ENCODE measurements at regions not wholly inside any gene's neighbourhood (a gene's known extent, or its start where the extent isn't known, plus 50 kb on each side); places are given as distances from the start of the nearest gene placed in this dataset.
A peak's percentile ranks its signal among the peaks of the same experiment; 100 is the strongest.
"Not testable (repeated sequence)": the region's sequence is repeated elsewhere in the genome, so short reads cannot be mapped to it uniquely, and the experiment has no call there.

DNA sequence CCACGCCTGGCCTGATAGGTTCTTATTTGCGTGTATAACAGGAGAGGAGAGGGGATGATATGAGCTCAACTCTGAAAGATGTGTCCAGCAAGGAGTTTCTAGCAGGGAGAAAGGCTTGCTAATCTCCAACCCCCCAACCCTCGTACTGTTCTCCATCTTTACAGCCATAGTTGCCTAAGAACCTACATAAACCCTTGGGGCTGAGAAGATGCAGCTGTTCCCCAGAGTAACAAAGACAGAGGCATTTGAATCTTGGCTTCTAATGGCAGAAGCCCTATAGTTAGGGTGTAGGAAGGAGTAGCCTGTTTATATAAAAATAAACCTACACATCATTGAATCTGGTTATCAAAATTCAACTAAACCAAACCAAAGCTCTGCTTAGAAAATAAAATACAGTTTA, 631.4 kb upstream of the SLC35B3 start:
- Mint-ChIP-seq H3K27me3 (no peaks in the 10 kb centered on the region), H3K4me1 (ENCODE audit: low read depth) (no peaks in the 10 kb centered on the region), H3K4me3 (no peak overlapping the region), H3K27ac (no peak overlapping the region), H3K9me3 (no peaks in the 10 kb centered on the region), H3K36me3 (ENCODE audit: low read depth) (no peaks in the 10 kb centered on the region)
- DNase-seq = no peak

- H3K36me3 Mint-ChIP-seq (ENCODE audit: low read depth) = no peaks in the 10 kb centered on the region
- DNase-seq = no peak
- no peak overlapping the region for H3K27ac Mint-ChIP-seq
- no peaks in the 10 kb centered on the region for H3K27me3 Mint-ChIP-seq
- H3K9me3 Mint-ChIP-seq = no peaks in the 10 kb centered on the region
- no peak overlapping the region for H3K4me3 Mint-ChIP-seq
- H3K4me1 Mint-ChIP-seq (ENCODE audit: low read depth) = no peaks in the 10 kb centered on the region
Measured at GRCh38 chr6:9064156-9064555, 628.8 kb upstream of the SLC35B3 start.

- H3K9me3 Mint-ChIP-seq = no peaks in the 10 kb centered on the region
- no peaks in the 10 kb centered on the region for H3K36me3 Mint-ChIP-seq (ENCODE audit: low read depth)
- H3K27me3 Mint-ChIP-seq = no peaks in the 10 kb centered on the region
- no peak overlapping the region for H3K27ac Mint-ChIP-seq
- H3K4me1 Mint-ChIP-seq (ENCODE audit: low read depth) = no peaks in the 10 kb centered on the region
- DNase-seq = no peak
- H3K4me3 Mint-ChIP-seq = no peak overlapping the region
Measured at GRCh38 chr6:9062596-9062995, 627.3 kb upstream of the SLC35B3 start.

- H3K4me1 Mint-ChIP-seq (ENCODE audit: low read depth) = no peaks in the 10 kb centered on the region
- H3K9me3 Mint-ChIP-seq = no peaks in the 10 kb centered on the region
- H3K27ac Mint-ChIP-seq = no peak overlapping the region
- no peak overlapping the region for H3K4me3 Mint-ChIP-seq
- no peaks in the 10 kb centered on the region for H3K27me3 Mint-ChIP-seq
- no peaks in the 10 kb centered on the region for H3K36me3 Mint-ChIP-seq (ENCODE audit: low read depth)
- no peak for DNase-seq
Measured at GRCh38 chr6:9057937-9058336, 622.6 kb upstream of the SLC35B3 start.

DNA sequence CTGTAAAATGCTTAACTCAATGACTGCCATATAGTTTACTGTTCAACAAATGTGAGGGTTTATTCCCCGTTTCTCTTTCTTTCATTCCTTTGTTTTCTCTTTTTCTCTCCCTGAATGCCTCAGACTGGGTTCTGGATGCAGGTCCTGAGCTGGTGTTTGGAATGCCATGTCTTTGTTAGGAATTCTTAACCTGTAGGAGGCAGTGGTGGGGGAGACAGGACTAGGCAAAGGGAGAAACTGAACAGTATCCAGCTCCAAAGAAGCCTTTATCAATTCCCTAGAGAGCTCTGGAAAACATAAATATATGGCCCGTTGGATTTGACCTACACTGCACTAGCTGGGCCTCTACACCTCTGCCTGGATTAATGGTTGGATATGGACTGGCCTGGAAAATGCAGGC, 621.2 kb upstream of the SLC35B3 start:
- Mint-ChIP-seq H3K27me3 (no peaks in the 10 kb centered on the region), H3K4me1 (ENCODE audit: low read depth) (no peaks in the 10 kb centered on the region), H3K4me3 (no peak overlapping the region), H3K9me3 (no peaks in the 10 kb centered on the region), H3K27ac (no peak overlapping the region), H3K36me3 (ENCODE audit: low read depth) (no peaks in the 10 kb centered on the region)
- DNase-seq = no peak

DNA sequence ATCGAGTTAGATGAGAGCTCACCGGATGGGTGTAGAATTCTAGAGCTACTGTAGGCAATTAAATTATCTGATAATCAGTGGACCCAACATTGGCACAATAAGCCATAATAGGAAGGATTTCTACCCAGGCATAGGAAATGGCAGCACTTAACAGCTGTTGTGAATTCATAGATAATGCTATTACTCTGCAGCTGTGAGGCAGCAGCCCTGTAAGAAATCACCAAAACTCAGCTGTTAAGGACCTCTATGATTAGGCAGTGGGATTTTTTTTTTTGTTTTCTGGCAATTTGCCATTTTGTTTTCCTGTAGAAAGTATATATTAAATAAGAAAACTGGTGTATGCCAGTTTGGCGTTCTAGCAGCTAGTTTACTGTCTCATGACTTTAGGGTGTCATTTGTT, 609.1 kb upstream of the SLC35B3 start:
- Mint-ChIP-seq H3K4me3 (no peak overlapping the region), H3K27me3 (no peaks in the 10 kb centered on the region), H3K9me3 (peaks cover 9% of the 10 kb centered on the region), H3K36me3 (ENCODE audit: low read depth) (no peaks in the 10 kb centered on the region), H3K4me1 (ENCODE audit: low read depth) (no peaks in the 10 kb centered on the region), H3K27ac (no peak overlapping the region)
- no peak for DNase-seq

- Mint-ChIP-seq H3K4me3 (no peak overlapping the region), H3K36me3 (ENCODE audit: low read depth) (no peaks in the 10 kb centered on the region), H3K27me3 (no peaks in the 10 kb centered on the region), H3K27ac (no peak overlapping the region), H3K9me3 (peaks cover 9% of the 10 kb centered on the region), H3K4me1 (ENCODE audit: low read depth) (no peaks in the 10 kb centered on the region)
- no peak for DNase-seq
Measured at GRCh38 chr6:9040718-9041117, 605.4 kb upstream of the SLC35B3 start.

GRCh38 chr6:9039258-9039657, 603.9 kb upstream of the SLC35B3 start:
- no peak overlapping the region for H3K27ac Mint-ChIP-seq
- no peaks in the 10 kb centered on the region for H3K36me3 Mint-ChIP-seq (ENCODE audit: low read depth)
- no peaks in the 10 kb centered on the region for H3K4me1 Mint-ChIP-seq (ENCODE audit: low read depth)
- no peaks in the 10 kb centered on the region for H3K27me3 Mint-ChIP-seq
- peaks cover 9% of the 10 kb centered on the region for H3K9me3 Mint-ChIP-seq
- no peak overlapping the region for H3K4me3 Mint-ChIP-seq
- no peak for DNase-seq

- Mint-ChIP-seq H3K36me3 (ENCODE audit: low read depth) (no peaks in the 10 kb centered on the region), H3K4me3 (no peak overlapping the region), H3K27ac (no peak overlapping the region), H3K4me1 (ENCODE audit: low read depth) (peaks cover 7% of the 10 kb centered on the region), H3K27me3 (peaks cover 10% of the 10 kb centered on the region), H3K9me3 (no peaks in the 10 kb centered on the region)
- DNase-seq = no peak
Measured at GRCh38 chr6:9028086-9028485, 592.7 kb upstream of the SLC35B3 start.

DNA sequence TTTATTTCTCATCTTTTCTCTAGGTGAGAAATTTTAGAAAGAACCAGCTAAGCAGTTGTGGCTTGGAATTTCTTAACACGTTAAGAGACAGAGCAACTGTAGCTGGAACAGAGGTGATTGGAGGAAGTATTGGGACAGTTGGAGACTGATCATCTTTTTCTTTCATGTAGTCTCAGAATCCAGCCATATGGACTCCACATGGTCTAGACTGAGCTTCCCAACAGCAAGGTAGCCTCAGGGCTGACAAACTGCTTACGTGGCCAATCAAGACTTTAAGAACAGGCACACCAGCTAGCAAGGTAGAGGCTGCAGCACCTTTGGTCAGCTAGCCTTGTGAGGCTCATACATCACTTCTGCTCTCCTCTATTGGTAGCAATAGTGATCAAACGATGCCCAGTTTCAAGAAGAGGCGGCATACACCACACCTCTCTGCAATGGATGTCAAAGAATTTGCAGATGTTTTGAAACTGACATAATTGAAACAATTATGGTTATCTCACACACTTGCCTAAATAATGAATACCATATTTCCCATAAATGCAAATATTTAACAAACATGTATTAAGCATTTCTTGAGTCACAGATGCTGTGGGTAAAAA, 590.5 kb upstream of the SLC35B3 start:
- H3K36me3 Mint-ChIP-seq (ENCODE audit: low read depth) = no peaks in the 10 kb centered on the region
- no peak overlapping the region for H3K27ac Mint-ChIP-seq
- H3K4me1 Mint-ChIP-seq (ENCODE audit: low read depth) = peaks cover 7% of the 10 kb centered on the region
- no peak overlapping the region for H3K4me3 Mint-ChIP-seq
- H3K27me3 Mint-ChIP-seq = peaks cover 9% of the 10 kb centered on the region
- DNase-seq = no peak
- H3K9me3 Mint-ChIP-seq = no peaks in the 10 kb centered on the region

- peak overlapping the region; percentile 48 for H3K4me3 Mint-ChIP-seq
- no peaks in the 10 kb centered on the region for H3K9me3 Mint-ChIP-seq
- peaks cover 9% of the 10 kb centered on the region for H3K27me3 Mint-ChIP-seq
- no peaks in the 10 kb centered on the region for H3K36me3 Mint-ChIP-seq (ENCODE audit: low read depth)
- H3K27ac Mint-ChIP-seq = peak overlapping the region; percentile 9
- DNase-seq = no peak
- peaks cover 7% of the 10 kb centered on the region for H3K4me1 Mint-ChIP-seq (ENCODE audit: low read depth)
Measured at GRCh38 chr6:9025228-9025627, 589.9 kb upstream of the SLC35B3 start.

DNA sequence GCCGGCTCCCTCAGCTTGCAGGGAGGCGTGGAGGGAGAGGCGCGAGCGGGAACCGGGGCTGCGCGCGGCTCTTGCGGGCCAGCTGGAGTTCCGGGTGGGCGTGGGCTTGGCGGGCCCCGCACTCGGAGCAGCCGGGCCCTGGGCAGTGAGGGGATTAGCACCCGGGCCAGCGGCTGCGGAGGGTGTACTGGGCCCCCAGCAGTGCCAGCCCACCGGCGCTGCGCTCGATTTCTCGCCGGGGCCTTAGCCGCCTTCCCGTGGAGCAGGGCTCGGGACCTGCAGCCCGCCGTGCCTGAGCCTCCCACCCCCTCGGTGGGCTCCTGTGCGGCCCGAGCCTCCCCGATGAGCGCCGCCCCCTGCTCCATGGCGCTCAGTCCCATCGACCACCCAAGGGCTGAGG, 588.9 kb upstream of the SLC35B3 start:
- H3K9me3 Mint-ChIP-seq; H3K4me1 Mint-ChIP-seq (ENCODE audit: low read depth): not testable (repeated sequence)

GRCh38 chr6:9020001-9020400, 584.7 kb upstream of the SLC35B3 start:
- Mint-ChIP-seq H3K9me3 (peaks cover 3% of the 10 kb centered on the region), H3K4me3 (no peak overlapping the region), H3K36me3 (ENCODE audit: low read depth) (no peaks in the 10 kb centered on the region), H3K4me1 (ENCODE audit: low read depth) (peaks cover 2% of the 10 kb centered on the region), H3K27me3 (peaks cover 2% of the 10 kb centered on the region), H3K27ac (no peak overlapping the region)
- DNase-seq = no peak

More for the DNA sequence above, 588.9 kb upstream of the SLC35B3 start:
- not testable (repeated sequence) for H3K4me3 Mint-ChIP-seq; H3K27me3 Mint-ChIP-seq; H3K27ac Mint-ChIP-seq; H3K36me3 Mint-ChIP-seq (ENCODE audit: low read depth); DNase-seq

DNA sequence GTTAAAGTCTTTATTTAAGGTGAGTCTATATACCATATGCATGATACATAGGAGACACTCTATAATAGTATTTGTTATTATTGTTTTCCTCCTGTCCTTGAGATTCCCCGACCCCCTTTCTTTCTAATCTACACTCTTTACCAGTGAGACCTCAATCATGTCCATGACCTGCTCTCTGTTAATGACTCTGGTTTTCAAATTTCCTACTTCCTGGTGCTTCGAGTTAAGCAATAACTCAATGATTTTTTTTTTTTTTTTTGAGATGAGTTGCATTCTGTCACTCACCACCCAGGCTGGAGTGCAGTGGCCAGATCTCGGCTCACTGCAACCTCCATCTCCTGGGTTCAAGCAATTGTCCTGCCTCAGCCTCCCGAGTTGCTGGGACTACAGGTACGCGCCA, 574.6 kb upstream of the SLC35B3 start:
- peaks cover 9% of the 10 kb centered on the region for H3K27me3 Mint-ChIP-seq
- H3K9me3 Mint-ChIP-seq = no peaks in the 10 kb centered on the region
- no peak for DNase-seq
- no peaks in the 10 kb centered on the region for H3K36me3 Mint-ChIP-seq (ENCODE audit: low read depth)
- H3K27ac Mint-ChIP-seq = no peak overlapping the region
- H3K4me3 Mint-ChIP-seq = no peak overlapping the region
- no peaks in the 10 kb centered on the region for H3K4me1 Mint-ChIP-seq (ENCODE audit: low read depth)

GRCh38 chr6:9007027-9007426, 571.7 kb upstream of the SLC35B3 start:
- H3K9me3 Mint-ChIP-seq = no peaks in the 10 kb centered on the region
- no peak for DNase-seq
- no peaks in the 10 kb centered on the region for H3K36me3 Mint-ChIP-seq (ENCODE audit: low read depth)
- no peak overlapping the region for H3K27ac Mint-ChIP-seq
- peaks cover 9% of the 10 kb centered on the region for H3K27me3 Mint-ChIP-seq
- no peaks in the 10 kb centered on the region for H3K4me1 Mint-ChIP-seq (ENCODE audit: low read depth)
- H3K4me3 Mint-ChIP-seq = no peak overlapping the region

DNA sequence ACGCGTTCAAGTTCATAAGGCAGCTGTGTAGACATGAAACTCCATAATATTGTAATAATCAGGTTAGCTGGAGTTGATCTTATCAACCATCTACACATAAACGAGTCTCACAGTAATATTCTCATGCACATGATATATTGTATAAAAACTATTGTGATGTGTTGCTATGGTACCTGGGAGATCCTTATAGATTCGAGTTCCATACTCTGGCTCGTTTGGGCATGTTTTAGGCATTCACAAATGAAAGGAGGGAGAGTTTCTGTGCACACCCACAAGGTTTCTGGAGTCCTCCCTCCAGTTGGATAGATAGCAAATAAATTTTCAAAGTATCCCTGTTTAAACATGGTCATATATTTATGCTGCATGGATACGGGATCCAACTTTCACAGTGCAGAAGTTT, 567.5 kb upstream of the SLC35B3 start:
- no peaks in the 10 kb centered on the region for H3K4me1 Mint-ChIP-seq (ENCODE audit: low read depth)
- H3K4me3 Mint-ChIP-seq = no peak overlapping the region
- DNase-seq = no peak
- no peak overlapping the region for H3K27ac Mint-ChIP-seq
- no peaks in the 10 kb centered on the region for H3K27me3 Mint-ChIP-seq
- no peaks in the 10 kb centered on the region for H3K36me3 Mint-ChIP-seq (ENCODE audit: low read depth)
- no peaks in the 10 kb centered on the region for H3K9me3 Mint-ChIP-seq

Data from activated T-cell treated with anti-CD3 and anti-CD28 coated beads, Interleukin-2, amount 50 U/mL, for 24 hours (primary cell).